PC-9 (cell line): ENCODE measurements at regions not wholly inside any gene's neighbourhood (a gene's known extent, or its start where the extent isn't known, plus 50 kb on each side); places are given as distances from the start of the nearest gene placed in this dataset.

Source experiments
- BruUV-seq: library from RNA; stranded (reverse); fragments of 400-500 nt; replicated peaks from 2 replicates; lab custom pipeline; 2021; lab: Mats Ljungman, UMichigan
- CTCF ChIA-PET: fragments of 300-600 bp; sonication (Branson Sonifier 250); formaldehyde crosslinking; loops from one replicate; lab custom pipeline; 2022; ENCODE audit warnings: antibody characterized with exemption; lab: Charles Lee
- POLR2A ChIA-PET: fragments of 300-600 bp; sonication (Branson Sonifier 250); formaldehyde crosslinking; loops from one replicate; lab custom pipeline; 2022; ENCODE audit warnings: antibody characterized with exemption; ENCODE audit not compliant: unreplicated experiment; lab: Charles Lee
- DNase-seq, 2 experiments: peaks; one replicate each; pipeline versions ENCODE4 v3.0.0 to v3.0.0-alpha.2; 2015 to 2022; ENCODE audit warnings: mixed read lengths in 1 of 2
- H2AFZ ChIP-seq: fragments of 200-600 bp; sonication (generic); 2 replicates; pipeline ENCODE4 v1.8.1; 2017; ENCODE audit warnings: antibody characterized with exemption
- H3F3A ChIP-seq: fragments of 200-600 bp; sonication (generic); 2 replicates; pipeline ENCODE4 v1.8.1; 2017; ENCODE audit warnings: antibody characterized with exemption, mild to moderate bottlenecking, low read depth; ENCODE audit not compliant: insufficient read depth
- H3K27ac ChIP-seq: fragments of 200-600 bp; sonication (generic); 2 replicates; pipeline ENCODE4 v1.6.1; 2016; ENCODE audit warnings: mixed run types
- H3K27me3 ChIP-seq: fragments of 200-600 bp; sonication (generic); 2 replicates; pipeline ENCODE4 v1.6.1; 2016; ENCODE audit warnings: low read depth, mixed run types; ENCODE audit not compliant: insufficient read depth
- H3K36me3 ChIP-seq: fragments of 200-600 bp; sonication (generic); 2 replicates; pipeline ENCODE4 v1.6.1; 2016; ENCODE audit warnings: low read depth, mixed run types
- H3K4me1 ChIP-seq: fragments of 200-600 bp; sonication (generic); replicated peaks from 2 replicates; pipeline ENCODE4 v1.6.1; 2016; ENCODE audit warnings: mixed run types; ENCODE audit not compliant: insufficient read depth
- H3K4me2 ChIP-seq: fragments of 200-600 bp; sonication (generic); 2 replicates; pipeline ENCODE4 v1.6.1; 2017; ENCODE audit warnings: mixed run types
- H3K4me3 ChIP-seq: fragments of 200-600 bp; sonication (generic); 2 replicates; pipeline ENCODE4 v1.6.1; 2016; ENCODE audit warnings: mixed run types
- H3K79me2 ChIP-seq: fragments of 200-600 bp; sonication (generic); 2 replicates; pipeline ENCODE4 v1.6.1; 2017; ENCODE audit warnings: low read depth, mixed run types
- H3K9me2 ChIP-seq: fragments of 200-600 bp; sonication (generic); 2 replicates; pipeline ENCODE4 v1.8.1; 2017; ENCODE audit warnings: mild to moderate bottlenecking; ENCODE audit not compliant: insufficient read depth
- H3K9me3 ChIP-seq: fragments of 200-600 bp; sonication (generic); 2 replicates; pipeline ENCODE4 v1.8.1; 2016; ENCODE audit warnings: low read depth; ENCODE audit not compliant: insufficient read depth
- H4K20me1 ChIP-seq: fragments of 200-600 bp; sonication (generic); 2 replicates; pipeline ENCODE4 v1.8.1; 2017; ENCODE audit not compliant: insufficient read depth
- EZH2 ChIP-seq: fragments of 200-600 bp; sonication (generic); IDR thresholded peaks from 2 replicates; pipeline ENCODE4 v1.8.0; 2017; ENCODE audit warnings: antibody characterized with exemption, low read depth
- intact Hi-C: fragments of 100-400 bp; cut with micrococcal nuclease; formaldehyde crosslinking; loops from one replicate; pipeline ENCODE4 v1.10.0; 2022; ENCODE audit not compliant: unreplicated experiment
- TF ChIP-seq, protein P1 (sequence below): fragments of 200-600 bp; sonication (generic); conservative IDR thresholded peaks from 2 replicates; pipeline ENCODE4 v1.6.1; 2017; ENCODE audit warnings: mixed run types, antibody characterized with exemption, mild to moderate bottlenecking, moderate library complexity

DNA sequence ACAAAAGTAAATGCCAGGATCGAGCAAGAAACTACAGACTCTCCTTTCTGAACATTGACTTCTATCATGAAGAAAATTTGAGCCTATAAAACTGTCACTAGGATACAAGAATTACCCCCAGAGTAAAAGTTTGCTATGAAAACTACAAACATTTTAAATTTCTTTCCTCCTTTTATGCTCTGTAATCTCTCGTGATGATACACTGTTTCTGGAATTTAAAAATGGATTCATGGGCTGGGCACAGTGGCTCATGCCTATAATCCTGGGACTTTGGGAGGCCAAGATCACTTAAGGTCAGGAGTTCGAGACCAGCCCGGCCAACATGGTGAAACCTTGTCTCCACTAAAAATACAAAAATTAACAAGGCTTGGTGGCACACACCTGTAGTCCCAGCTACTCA lies 181.3 kb downstream of the ZNF281 start:
- no peak overlapping the region for H2AFZ ChIP-seq
- no peaks in the 10 kb centered on the region for H4K20me1 ChIP-seq
- H3K9me2 ChIP-seq: no peaks in the 10 kb centered on the region
- intact Hi-C loops: no loop called here
- DNase-seq: no peak
- H3K27me3 ChIP-seq: no peaks in the 10 kb centered on the region
- no peak overlapping the region for H3K4me2 ChIP-seq
- no peaks in the 10 kb centered on the region for H3K79me2 ChIP-seq
- CTCF ChIA-PET: no interaction called here
- TF ChIP-seq, protein P1, sequence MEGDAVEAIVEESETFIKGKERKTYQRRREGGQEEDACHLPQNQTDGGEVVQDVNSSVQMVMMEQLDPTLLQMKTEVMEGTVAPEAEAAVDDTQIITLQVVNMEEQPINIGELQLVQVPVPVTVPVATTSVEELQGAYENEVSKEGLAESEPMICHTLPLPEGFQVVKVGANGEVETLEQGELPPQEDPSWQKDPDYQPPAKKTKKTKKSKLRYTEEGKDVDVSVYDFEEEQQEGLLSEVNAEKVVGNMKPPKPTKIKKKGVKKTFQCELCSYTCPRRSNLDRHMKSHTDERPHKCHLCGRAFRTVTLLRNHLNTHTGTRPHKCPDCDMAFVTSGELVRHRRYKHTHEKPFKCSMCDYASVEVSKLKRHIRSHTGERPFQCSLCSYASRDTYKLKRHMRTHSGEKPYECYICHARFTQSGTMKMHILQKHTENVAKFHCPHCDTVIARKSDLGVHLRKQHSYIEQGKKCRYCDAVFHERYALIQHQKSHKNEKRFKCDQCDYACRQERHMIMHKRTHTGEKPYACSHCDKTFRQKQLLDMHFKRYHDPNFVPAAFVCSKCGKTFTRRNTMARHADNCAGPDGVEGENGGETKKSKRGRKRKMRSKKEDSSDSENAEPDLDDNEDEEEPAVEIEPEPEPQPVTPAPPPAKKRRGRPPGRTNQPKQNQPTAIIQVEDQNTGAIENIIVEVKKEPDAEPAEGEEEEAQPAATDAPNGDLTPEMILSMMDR: no peak
- no peak for TF ChIP-seq EZH2
- no TSS peak for BruUV-seq
- H3K27ac ChIP-seq: no peak overlapping the region
- no peaks in the 10 kb centered on the region for H3F3A ChIP-seq
- POLR2A ChIA-PET: no interaction called here
- no peaks in the 10 kb centered on the region for H3K4me1 ChIP-seq
- no peak overlapping the region for H3K4me3 ChIP-seq
- no peaks in the 10 kb centered on the region for H3K9me3 ChIP-seq
- no peaks in the 10 kb centered on the region for H3K36me3 ChIP-seq

DNA sequence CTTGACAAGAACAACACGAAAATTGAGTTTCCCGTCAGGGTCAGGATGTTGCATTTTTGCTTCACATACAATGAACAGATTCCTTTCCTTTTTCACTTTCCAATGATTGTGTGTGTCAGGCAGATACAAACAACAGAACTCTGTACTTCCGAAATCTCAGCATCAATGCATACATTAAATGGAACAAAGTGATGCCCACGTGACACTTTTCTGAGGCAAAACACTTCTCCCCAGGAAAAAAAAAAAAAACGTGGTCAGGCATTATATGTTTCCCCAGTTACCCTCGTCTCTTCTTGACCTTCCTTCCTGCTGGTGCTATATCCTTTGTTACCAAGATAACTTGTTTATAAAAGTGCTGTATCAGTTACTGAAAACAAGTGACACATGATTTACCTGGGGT lies 181.8 kb downstream of the ZNF281 start:
- DNase-seq: no peak
- Histone ChIP-seq H2AFZ (no peak overlapping the region), H3K27me3 (no peaks in the 10 kb centered on the region), H3K4me3 (no peak overlapping the region), H3K27ac (no peak overlapping the region), H3K79me2 (no peaks in the 10 kb centered on the region), H3K9me3 (no peaks in the 10 kb centered on the region), H3K4me2 (no peak overlapping the region), H3K36me3 (no peaks in the 10 kb centered on the region), H4K20me1 (no peaks in the 10 kb centered on the region), H3K4me1 (no peaks in the 10 kb centered on the region), H3F3A (no peaks in the 10 kb centered on the region), H3K9me2 (no peaks in the 10 kb centered on the region)
- intact Hi-C loops: no loop called here
- BruUV-seq: no TSS peak
- no peak for TF ChIP-seq EZH2
- TF ChIP-seq, protein P1: no peak
- ChIA-PET CTCF (no interaction called here), POLR2A (no interaction called here)
